ENCODE measurements at regions not wholly inside any gene's neighbourhood (a gene's known extent, or its start where the extent isn't known, plus 50 kb on each side); places are given as distances from the start of the nearest gene placed in this dataset.

DNA sequence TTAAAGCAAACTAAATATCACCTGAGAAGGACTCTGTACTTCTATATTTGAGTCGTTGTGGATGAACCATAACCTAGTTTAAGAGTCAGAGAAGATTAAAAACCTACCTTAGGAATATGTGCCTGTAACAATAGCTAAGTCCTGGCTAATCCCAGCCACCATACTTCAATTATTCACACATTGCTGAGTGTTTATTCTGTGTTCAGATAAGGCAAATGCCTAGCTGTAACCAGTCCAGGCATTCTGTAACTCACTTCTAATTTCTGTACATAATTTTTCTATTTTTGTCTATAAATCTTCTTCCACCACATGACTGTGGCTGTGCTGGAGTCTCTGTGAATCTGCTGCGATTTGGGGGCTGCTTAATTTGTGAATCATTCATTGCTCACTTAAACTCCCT, 441.9 kb upstream of the ADAMTS5 start:
- ATAC-seq (ENCODE audit: insufficient read depth, low read depth) (no peak), DNase-seq (no peak)
- no peak overlapping the region for H3K9ac ChIP-seq (ENCODE audit: low read depth, low read length)
- H3K9me3 ChIP-seq (ENCODE audit: insufficient read depth, low read length, severe bottlenecking): no peaks in the 10 kb centered on the region
- no peaks in the 10 kb centered on the region for H3K4me1 ChIP-seq (ENCODE audit: insufficient read depth, low read length)
- no peak overlapping the region for H3K4me2 ChIP-seq (ENCODE audit: insufficient read depth, low read length)
- H4K20me1 ChIP-seq (ENCODE audit: insufficient read depth, low read length): no peaks in the 10 kb centered on the region
- no peaks in the 10 kb centered on the region for H3K27me3 ChIP-seq (ENCODE audit: insufficient read depth, low read length, poor library complexity)
- H3K27ac ChIP-seq (ENCODE audit: low read length): no peak overlapping the region
- H2AFZ ChIP-seq (ENCODE audit: low read depth, low read length): no peak overlapping the region
- no peak for TF ChIP-seq EZH2 (IDR thresholded peaks at IDR 0.05; ENCODE audit: borderline replicate concordance, low read depth, low read length, severe bottlenecking)
- TF ChIP-seq, protein P1, sequence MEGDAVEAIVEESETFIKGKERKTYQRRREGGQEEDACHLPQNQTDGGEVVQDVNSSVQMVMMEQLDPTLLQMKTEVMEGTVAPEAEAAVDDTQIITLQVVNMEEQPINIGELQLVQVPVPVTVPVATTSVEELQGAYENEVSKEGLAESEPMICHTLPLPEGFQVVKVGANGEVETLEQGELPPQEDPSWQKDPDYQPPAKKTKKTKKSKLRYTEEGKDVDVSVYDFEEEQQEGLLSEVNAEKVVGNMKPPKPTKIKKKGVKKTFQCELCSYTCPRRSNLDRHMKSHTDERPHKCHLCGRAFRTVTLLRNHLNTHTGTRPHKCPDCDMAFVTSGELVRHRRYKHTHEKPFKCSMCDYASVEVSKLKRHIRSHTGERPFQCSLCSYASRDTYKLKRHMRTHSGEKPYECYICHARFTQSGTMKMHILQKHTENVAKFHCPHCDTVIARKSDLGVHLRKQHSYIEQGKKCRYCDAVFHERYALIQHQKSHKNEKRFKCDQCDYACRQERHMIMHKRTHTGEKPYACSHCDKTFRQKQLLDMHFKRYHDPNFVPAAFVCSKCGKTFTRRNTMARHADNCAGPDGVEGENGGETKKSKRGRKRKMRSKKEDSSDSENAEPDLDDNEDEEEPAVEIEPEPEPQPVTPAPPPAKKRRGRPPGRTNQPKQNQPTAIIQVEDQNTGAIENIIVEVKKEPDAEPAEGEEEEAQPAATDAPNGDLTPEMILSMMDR (IDR thresholded peaks at IDR 0.05; ENCODE audit: borderline replicate concordance, extremely low read depth, low read length, poor library complexity, severe bottlenecking): no peak
- H3K79me2 ChIP-seq (ENCODE audit: insufficient read depth, low read length): no peaks in the 10 kb centered on the region
- H3K4me3 ChIP-seq (ENCODE audit: low read depth in 1 of 2, low read length in 2 of 2): no peak overlapping the region
- no peaks in the 10 kb centered on the region for H3K36me3 ChIP-seq (ENCODE audit: insufficient read depth, low read length)

DNA sequence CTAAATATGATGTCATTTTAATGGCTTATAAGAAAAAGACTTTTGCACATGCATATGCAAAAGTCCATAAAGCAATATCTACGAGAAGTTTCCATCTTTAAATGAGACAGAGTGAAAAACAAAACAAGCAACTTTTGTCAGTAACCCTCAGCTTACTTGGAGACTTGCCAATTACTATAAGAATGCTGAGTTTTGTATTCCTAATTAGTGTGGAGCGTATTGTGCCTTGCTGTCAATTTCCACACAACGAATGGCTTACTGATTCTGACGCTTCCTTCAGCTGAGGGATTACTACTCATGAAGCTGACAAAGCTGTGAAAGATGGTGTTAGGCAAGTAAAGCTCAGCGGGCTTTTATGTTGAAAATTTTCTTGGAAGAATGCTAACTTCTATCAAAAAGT, 440.4 kb upstream of the ADAMTS5 start:
- Histone ChIP-seq H3K9ac (ENCODE audit: low read depth, low read length) (no peak overlapping the region), H3K4me2 (ENCODE audit: insufficient read depth, low read length) (no peak overlapping the region), H3K4me1 (ENCODE audit: insufficient read depth, low read length) (no peaks in the 10 kb centered on the region), H3K9me3 (ENCODE audit: insufficient read depth, low read length, severe bottlenecking) (no peaks in the 10 kb centered on the region), H3K27me3 (ENCODE audit: insufficient read depth, low read length, poor library complexity) (no peaks in the 10 kb centered on the region), H2AFZ (ENCODE audit: low read depth, low read length) (no peak overlapping the region), H3K79me2 (ENCODE audit: insufficient read depth, low read length) (no peaks in the 10 kb centered on the region), H3K36me3 (ENCODE audit: insufficient read depth, low read length) (no peaks in the 10 kb centered on the region), H3K4me3 (ENCODE audit: low read depth in 1 of 2, low read length in 2 of 2) (no peak overlapping the region), H4K20me1 (ENCODE audit: insufficient read depth, low read length) (no peaks in the 10 kb centered on the region), H3K27ac (ENCODE audit: low read length) (no peak overlapping the region)
- DNase-seq (no peak), ATAC-seq (ENCODE audit: insufficient read depth, low read depth) (no peak)
- TF ChIP-seq, protein P1 (IDR thresholded peaks at IDR 0.05; ENCODE audit: borderline replicate concordance, extremely low read depth, low read length, poor library complexity, severe bottlenecking): no peak
- no peak for TF ChIP-seq EZH2 (IDR thresholded peaks at IDR 0.05; ENCODE audit: borderline replicate concordance, low read depth, low read length, severe bottlenecking)

DNA sequence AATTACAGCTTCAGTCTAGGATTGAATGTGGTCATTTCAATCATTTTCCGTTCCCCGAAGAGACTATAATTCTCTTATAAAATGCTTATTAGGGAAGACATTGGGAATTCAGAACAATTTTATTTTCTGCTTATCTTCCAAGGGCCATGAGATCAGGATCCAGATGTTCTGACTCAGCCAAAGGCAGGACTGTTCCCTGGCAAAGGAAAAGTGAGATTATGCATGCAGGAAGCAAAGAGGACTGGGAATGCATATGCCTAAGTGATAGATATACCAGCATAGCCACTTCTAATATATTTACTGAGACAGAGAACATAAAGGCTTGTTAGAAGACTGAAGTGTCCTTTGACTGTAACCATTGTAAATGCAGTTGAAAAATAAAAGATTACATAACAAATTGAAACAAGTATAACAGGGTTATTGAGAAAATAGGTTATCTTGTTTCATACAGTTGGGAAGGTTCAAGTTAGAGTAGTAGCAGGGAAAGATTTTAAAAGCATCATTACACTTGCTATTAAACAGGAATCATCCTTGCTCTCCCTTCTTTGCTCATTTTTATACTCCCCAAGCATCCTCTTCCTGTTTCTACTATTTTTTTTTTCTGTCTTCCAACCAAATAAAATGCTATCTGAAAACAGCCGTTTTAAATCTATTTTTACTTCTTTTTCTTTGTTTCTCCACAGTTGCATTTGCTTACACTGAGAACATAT, 439.6 kb upstream of the ADAMTS5 start:
- H3K79me2 ChIP-seq (ENCODE audit: insufficient read depth, low read length): no peaks in the 10 kb centered on the region
- no peak for DNase-seq
- peaks cover 3% of the 10 kb centered on the region for H3K4me1 ChIP-seq (ENCODE audit: insufficient read depth, low read length)
- no peaks in the 10 kb centered on the region for H3K9me3 ChIP-seq (ENCODE audit: insufficient read depth, low read length, severe bottlenecking)
- no peak overlapping the region for H3K27ac ChIP-seq (ENCODE audit: low read length)
- H2AFZ ChIP-seq (ENCODE audit: low read depth, low read length): no peak overlapping the region; the same call in 1 of the 2 replicates
- no peaks in the 10 kb centered on the region for H3K36me3 ChIP-seq (ENCODE audit: insufficient read depth, low read length)
- TF ChIP-seq, protein P1 (IDR thresholded peaks at IDR 0.05; ENCODE audit: borderline replicate concordance, extremely low read depth, low read length, poor library complexity, severe bottlenecking): no peak
- no peak for TF ChIP-seq EZH2 (IDR thresholded peaks at IDR 0.05; ENCODE audit: borderline replicate concordance, low read depth, low read length, severe bottlenecking)
- no peaks in the 10 kb centered on the region for H3K27me3 ChIP-seq (ENCODE audit: insufficient read depth, low read length, poor library complexity)
- no peak overlapping the region for H3K9ac ChIP-seq (ENCODE audit: low read depth, low read length)
- no peak overlapping the region for H3K4me3 ChIP-seq (ENCODE audit: low read depth in 1 of 2, low read length in 2 of 2)
- no peak for ATAC-seq (ENCODE audit: insufficient read depth, low read depth)
- no peaks in the 10 kb centered on the region for H4K20me1 ChIP-seq (ENCODE audit: insufficient read depth, low read length)
- no peak overlapping the region for H3K4me2 ChIP-seq (ENCODE audit: insufficient read depth, low read length)
